ENCODE measurements at regions not wholly inside any gene's neighbourhood (a gene's known extent, or its start where the extent isn't known, plus 50 kb on each side); places are given as distances from the start of the nearest gene placed in this dataset.

DNA sequence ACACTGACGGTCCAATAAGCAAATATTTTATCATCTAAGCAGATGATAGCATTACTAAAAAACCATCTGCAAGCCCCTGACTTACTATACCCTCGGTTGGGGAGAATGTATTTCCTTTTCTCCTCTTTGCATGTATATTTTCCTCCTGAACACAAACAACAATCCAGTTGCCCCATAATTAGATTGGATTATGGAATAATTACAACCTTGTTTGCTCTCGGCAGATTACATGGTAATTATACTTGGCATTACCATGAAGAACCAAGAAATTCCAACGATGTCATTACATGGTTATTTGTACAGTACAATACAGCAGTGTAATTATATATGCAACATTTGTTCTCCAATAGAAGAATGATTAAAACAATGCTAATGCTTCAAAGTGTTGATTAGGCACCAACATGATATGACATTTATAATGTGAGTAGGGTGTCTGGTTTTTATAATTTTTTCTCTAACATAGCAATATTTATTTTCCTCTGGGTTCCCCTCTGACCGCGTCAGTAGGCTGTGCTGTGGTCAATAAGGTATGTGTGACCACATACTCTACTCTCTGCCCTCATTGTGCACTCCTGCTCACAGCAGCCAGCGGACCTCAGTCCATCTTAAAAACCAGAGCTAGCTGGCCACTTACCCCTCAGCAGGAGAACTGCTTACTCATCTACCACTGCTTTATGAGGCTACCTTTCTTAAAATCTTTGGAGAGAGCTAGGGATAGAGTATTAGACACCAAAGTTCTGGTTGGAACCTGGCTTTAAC, 176.1 kb downstream of the INSIG2 start:
- DNase-seq, result no peak

GRCh38 chr2:118257696-118258095, 169.4 kb downstream of the INSIG2 start:
- no peak for DNase-seq

GRCh38 chr2:118255771-118256372, 167.6 kb downstream of the INSIG2 start:
- DNase-seq, result no peak

- no peak for DNase-seq
Measured at GRCh38 chr2:118255301-118255700, 167.0 kb downstream of the INSIG2 start.

DNA sequence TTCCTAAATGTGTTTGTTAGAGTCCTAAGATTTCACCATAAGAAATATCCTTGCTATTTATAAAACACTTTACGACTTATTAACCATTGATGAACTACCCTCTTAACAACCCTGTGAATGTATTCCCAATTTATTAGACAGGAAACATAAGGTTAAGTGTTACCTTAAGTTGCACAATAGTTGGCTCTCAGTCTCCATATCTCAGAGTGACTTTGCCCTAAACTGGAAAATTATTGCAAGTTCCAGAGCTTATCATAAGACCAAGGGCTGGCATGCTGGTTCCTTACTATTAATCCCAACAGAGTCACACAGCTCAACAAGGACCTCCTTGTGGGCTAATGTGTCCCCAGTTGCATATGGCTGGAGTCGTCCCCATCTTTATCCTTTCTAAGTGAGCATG, 165.8 kb downstream of the INSIG2 start:
- DNase-seq, result no peak

- peak; percentile 84 for DNase-seq
Measured at GRCh38 chr2:118251427-118251826, 163.2 kb downstream of the INSIG2 start.

- no peak for DNase-seq
Measured at GRCh38 chr2:118250463-118250862, 162.2 kb downstream of the INSIG2 start.

- DNase-seq, result no peak
Measured at GRCh38 chr2:118250001-118250400, 161.7 kb downstream of the INSIG2 start.

DNA sequence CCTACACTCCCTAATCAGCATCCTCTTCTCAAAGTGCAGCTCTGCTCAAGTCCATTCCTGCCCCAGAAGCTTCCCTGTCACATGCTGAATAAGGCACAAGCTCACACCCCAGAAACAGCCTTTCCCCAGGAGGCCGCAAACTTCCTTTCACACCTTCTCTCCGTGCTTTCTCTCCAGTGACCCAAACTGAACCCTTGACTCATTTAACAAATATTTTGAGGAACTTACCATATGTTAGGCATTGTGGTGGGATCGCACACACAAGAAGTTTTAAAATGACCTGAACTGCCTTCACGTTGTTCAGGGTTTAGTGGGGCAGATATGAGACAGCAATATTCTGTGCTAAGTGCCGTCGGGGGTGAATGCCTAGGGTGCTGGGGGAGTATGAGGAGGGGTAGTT, 161.3 kb downstream of the INSIG2 start:
- no peak for DNase-seq

GRCh38 chr2:118246726-118247125, 158.5 kb downstream of the INSIG2 start:
- no peak for DNase-seq

- no peak for DNase-seq
Measured at GRCh38 chr2:118246079-118246478, 157.8 kb downstream of the INSIG2 start.

GRCh38 chr2:118244686-118245085, 156.4 kb downstream of the INSIG2 start:
- no peak for DNase-seq

- peak; percentile 29 for DNase-seq
Measured at GRCh38 chr2:118243031-118243430, 154.8 kb downstream of the INSIG2 start.

DNA sequence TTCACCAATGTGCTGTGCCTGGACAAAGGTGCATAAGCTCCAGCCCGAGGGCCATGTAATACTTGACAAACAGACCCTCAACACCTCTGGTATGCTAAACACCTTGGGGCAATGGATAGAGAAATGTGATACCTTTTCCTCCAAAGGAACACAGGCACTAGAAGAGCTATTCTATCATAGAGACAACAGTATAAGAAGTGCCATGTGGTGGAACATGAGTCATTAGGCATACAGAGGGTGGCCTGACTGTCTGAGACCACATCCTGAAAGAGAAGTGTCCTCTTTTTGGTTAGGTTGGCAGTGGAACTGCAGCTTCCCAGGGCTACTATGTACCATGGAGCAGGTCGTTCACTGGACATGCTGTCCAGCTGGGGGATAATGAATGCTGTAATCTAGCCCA, 153.9 kb downstream of the INSIG2 start:
- peak; percentile 52 for DNase-seq

DNA sequence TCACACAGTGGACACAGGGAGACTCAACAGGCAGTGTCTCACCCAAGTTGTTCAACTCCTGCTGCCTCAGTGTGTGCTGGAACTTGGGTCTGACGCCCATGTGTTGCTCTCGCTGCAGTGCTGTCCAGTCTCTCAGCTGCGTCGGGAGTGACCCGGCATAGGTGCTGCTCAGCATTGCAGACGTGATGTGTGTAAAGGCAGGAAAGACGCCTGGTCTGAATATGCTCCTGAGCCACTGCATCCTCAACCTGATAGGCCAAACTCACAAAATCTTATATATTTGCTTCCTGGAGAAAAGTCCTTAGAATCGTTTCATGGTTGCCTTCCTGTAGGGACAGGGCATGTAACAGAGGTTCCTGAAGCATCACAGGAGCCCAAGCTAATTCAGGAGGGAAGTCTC, 152.9 kb downstream of the INSIG2 start:
- DNase-seq, result peak; percentile 33

DNA sequence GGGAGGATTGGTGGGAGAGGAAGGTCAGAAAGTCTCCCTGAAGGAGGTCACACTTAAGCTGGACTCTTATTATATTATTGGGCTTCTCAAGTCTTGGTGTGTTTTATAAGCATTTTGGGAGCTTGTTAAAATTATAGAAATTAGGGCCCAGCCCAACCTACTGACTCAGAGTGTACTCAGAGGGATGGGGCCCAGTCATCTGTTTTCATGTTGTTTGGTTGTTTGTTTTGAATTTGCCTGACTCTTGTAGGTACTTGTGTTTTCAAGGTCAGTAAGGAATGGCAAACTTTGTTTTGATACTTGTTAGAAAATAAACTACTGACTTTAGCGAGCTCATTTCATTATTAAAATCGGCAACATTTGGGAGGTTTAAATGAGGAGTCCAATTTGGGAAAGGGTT, 152.0 kb downstream of the INSIG2 start:
- no peak for DNase-seq

DNA sequence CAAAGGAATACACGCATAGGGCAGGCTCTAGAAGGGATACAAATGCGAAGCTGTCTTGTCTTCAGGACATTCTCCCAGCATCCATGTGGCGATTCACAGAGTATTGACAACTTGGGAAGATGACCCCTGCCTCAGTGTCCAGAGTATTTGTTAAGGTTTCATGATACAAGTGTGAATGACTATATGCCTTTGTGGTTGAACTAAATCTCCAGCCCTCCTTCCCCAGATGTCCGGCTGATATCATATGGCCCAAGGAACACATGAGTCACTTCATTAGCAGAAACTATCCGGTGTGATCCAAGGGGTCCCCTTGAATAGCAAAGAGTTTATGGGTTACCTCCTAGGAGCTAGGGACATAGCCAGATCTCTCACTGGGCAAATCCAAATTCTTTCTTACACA, 151.0 kb downstream of the INSIG2 start:
- DNase-seq, result peak; percentile 24

DNA sequence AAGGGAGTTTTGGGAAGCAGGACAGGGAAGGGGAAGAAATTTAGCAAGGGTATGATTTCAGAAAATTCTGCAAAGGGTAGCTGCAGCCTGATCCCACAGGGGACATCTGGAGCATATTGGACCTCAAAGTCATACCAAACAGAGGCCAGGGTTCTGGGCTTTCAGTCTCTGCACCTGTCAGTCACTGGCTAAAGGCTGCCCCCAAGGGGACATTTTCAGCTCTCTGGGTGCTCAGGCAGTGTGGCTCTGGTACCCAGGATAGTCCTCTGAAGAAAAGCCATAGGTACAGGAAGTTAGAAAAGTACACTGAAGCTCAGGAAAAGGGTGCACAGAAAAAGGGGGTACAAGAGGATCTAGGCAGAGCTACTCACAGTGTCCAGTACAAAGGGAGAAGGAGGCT, 149.2 kb downstream of the INSIG2 start:
- DNase-seq, result peak; percentile 27

GRCh38 chr2:118232796-118233195, 144.5 kb downstream of the INSIG2 start:
- peak; percentile 29 for DNase-seq

GRCh38 chr2:118232391-118232790, 144.1 kb downstream of the INSIG2 start:
- peak; percentile 25 for DNase-seq

GRCh38 chr2:118231759-118232158, 143.5 kb downstream of the INSIG2 start:
- peak; percentile 38 for DNase-seq

GRCh38 chr2:118227698-118228508, 139.6 kb downstream of the INSIG2 start:
- peak; percentile 29 for DNase-seq

DNA sequence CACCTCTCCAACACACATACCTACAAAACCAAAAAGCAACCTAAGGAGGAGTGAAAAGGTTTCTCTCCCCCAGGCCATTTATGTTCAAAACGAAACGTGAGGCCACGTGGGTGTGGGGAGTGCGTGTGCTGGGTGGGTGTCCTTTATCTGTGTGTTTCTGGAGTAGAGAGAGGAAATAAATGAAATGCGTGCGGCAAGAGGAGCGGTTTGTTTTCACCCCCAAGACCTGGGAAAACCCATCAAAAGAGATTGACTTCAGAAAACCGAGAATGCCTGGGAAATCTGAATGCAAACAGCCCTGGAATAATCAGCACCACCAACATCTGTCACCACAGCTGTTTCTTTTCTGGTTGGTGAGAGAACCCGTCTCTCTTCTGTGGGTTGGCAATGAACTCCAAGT, 137.4 kb downstream of the INSIG2 start:
- peak; percentile 32 for DNase-seq

- peak; percentile 51 for DNase-seq
Measured at GRCh38 chr2:118224895-118225311, 136.6 kb downstream of the INSIG2 start.
